Fibroblast of villous mesenchyme (primary cell): ENCODE measurements at regions not wholly inside any gene's neighbourhood (a gene's known extent, or its start where the extent isn't known, plus 50 kb on each side); places are given as distances from the start of the nearest gene placed in this dataset.

Experiments used
- DNase-seq: peaks from one replicate; pipeline ENCODE4 v3.0.0-alpha.2; 2010; ENCODE audit warnings: low read depth
- H3K4me3 ChIP-seq: 2 replicates; pipeline ENCODE4 v1.5.1; 2011; ENCODE audit warnings: low read depth, mild to moderate bottlenecking, low read length
- TF ChIP-seq, protein P1 (sequence below): IDR thresholded peaks from 2 replicates; pipeline ENCODE4 v1.5.1; 2012; ENCODE audit warnings: low read depth, mild to moderate bottlenecking, low read length; ENCODE audit not compliant: insufficient read depth

DNA sequence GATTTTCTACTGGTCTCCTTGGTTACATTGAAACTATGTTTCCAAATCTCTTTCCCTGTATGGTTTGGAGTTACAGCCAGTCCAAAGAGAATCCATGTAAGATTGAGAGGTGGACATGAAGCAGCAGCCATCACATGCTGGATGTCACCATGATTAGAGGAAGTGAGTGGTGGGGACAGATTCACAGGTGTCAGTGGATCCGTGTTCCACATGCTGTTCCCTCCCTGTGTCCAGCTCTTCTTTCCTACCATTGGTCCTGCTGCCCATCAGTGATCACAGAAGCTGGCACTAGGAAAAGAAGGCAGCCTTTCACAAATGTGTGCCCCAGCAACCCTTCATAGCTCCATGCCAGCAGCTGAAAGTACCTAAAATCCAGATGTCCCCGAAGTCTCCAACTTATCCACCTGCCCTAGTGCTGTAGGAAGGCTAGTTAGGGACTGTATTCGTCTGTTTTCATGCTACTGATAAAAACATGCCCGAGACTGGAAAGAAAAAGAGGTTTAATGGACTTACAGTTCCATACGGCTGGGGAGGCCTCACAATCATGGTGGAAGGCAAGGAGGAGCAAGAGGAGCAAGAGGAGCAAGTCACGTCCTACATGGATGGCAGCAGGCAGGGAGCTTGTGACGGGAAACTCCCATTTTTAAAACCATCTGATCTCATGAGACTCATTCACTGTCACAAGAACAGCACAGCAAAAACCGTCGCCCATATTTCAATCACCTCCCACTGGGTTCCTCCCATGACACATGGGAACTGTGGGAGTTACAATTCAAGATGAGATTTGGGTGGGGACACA is 207.5 kb downstream of the INSIG2 start:
- TF ChIP-seq, protein P1, sequence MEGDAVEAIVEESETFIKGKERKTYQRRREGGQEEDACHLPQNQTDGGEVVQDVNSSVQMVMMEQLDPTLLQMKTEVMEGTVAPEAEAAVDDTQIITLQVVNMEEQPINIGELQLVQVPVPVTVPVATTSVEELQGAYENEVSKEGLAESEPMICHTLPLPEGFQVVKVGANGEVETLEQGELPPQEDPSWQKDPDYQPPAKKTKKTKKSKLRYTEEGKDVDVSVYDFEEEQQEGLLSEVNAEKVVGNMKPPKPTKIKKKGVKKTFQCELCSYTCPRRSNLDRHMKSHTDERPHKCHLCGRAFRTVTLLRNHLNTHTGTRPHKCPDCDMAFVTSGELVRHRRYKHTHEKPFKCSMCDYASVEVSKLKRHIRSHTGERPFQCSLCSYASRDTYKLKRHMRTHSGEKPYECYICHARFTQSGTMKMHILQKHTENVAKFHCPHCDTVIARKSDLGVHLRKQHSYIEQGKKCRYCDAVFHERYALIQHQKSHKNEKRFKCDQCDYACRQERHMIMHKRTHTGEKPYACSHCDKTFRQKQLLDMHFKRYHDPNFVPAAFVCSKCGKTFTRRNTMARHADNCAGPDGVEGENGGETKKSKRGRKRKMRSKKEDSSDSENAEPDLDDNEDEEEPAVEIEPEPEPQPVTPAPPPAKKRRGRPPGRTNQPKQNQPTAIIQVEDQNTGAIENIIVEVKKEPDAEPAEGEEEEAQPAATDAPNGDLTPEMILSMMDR: no peak
- DNase-seq: no peak
- no peak overlapping the region for H3K4me3 ChIP-seq

- no peak overlapping the region for H3K4me3 ChIP-seq
- TF ChIP-seq, protein P1: no peak
- DNase-seq: no peak
Observed at GRCh38 chr2:118294063-118294462, 205.8 kb downstream of the INSIG2 start.

DNA sequence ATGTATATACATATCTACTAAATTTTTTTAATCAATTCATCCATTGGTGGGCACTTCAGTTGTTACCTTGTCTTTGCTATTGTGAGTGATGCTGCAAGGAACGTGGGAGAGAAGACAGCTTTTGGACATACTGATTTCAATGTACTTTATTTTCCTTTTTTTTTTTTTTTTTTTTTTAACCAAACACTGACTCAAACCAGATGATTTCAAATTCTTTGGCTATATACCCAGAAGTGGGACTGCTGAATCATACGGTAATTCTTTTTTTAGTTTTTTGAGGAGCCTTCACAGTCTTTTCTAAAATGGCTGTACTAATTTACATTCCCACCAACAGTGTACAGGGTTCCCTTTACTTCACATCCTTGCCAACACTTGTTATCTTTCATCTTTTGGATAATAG is 204.7 kb downstream of the INSIG2 start:
- TF ChIP-seq, protein P1: no peak
- no peak overlapping the region for H3K4me3 ChIP-seq
- DNase-seq: no peak

- no peak overlapping the region for H3K4me3 ChIP-seq
- DNase-seq: no peak
- TF ChIP-seq, protein P1: no peak
Observed at GRCh38 chr2:118291251-118291880, 203.1 kb downstream of the INSIG2 start.

GRCh38 chr2:118290411-118291250 is 202.4 kb downstream of the INSIG2 start:
- no peak for DNase-seq
- TF ChIP-seq, protein P1: no peak
- no peak overlapping the region for H3K4me3 ChIP-seq

DNA sequence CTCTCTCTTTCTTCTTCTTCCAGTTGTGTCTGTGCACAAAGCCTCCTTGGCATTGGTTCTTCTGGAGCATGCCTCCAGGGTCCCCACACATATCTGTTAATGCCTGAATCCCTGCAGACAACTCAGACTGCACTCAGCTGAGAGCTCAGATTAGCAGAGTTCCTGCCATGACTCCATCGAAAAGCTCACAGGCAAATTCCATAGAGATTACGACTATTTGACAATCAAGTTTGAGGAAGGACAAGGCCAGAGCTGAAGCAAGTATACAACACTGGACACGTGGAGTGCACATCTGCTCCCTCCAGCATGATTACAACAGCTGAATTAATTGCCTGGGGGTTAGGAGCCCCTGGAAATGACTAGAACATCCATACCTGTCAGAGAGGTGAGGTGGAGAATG is 190.7 kb downstream of the INSIG2 start:
- TF ChIP-seq, protein P1: no peak
- no peak for DNase-seq
- H3K4me3 ChIP-seq: no peak overlapping the region
